ENCODE measurements at regions not wholly inside any gene's neighbourhood (a gene's known extent, or its start where the extent isn't known, plus 50 kb on each side); places are given as distances from the start of the nearest gene placed in this dataset.

DNA sequence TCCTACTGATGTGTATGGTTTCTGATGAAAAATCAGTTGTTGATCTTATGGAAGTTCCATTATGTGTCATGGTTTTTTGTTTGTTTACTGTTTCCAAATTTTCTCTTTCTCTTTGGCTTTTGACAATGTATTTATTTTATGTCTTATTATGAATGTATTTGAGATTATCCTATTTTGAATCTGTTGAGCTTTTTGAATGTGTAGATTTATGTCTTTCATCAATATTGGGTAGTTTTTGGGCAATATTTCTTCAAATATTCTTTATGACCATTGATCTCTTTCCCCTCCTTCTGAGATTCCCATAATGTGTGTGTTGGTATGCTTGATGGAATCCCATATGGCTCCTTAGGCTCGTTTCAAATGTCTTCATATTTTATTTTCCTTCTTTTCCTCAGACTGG lies 80.5 kb upstream of the FAM47C start:
- no peak for DNase-seq
- no peaks in the 10 kb centered on the region for H3K27me3 ChIP-seq (ENCODE audit: control insufficient read depth, insufficient read depth, low read length)
- no peaks in the 10 kb centered on the region for H3K36me3 ChIP-seq (replicated peaks; ENCODE audit: control insufficient read depth, insufficient read depth, low read length)
- no peak overlapping the region for H3K4me3 ChIP-seq (ENCODE audit: insufficient read depth, low read depth, low read length)

DNA sequence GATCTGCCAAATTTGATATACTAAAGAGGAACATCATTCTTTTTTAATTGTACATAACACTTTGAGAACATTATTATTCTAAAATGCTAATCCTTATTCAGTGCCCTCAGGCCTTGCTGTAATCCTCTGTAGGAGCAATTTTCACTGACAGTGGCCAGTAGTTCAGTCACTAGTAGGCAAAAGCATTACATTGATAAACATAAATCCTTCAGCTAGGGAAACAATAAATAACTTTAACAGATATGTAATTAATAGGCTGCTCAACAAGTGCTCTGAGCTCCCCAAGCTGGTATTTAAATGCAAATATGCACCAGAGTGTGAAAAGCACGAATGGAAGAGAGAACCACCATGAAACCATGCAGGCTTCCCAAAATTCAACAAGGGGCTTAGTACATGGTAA lies 77.7 kb upstream of the FAM47C start:
- no peak overlapping the region for H3K4me3 ChIP-seq (ENCODE audit: insufficient read depth, low read depth, low read length)
- DNase-seq, result no peak
- no peaks in the 10 kb centered on the region for H3K36me3 ChIP-seq (replicated peaks; ENCODE audit: control insufficient read depth, insufficient read depth, low read length)
- no peaks in the 10 kb centered on the region for H3K27me3 ChIP-seq (ENCODE audit: control insufficient read depth, insufficient read depth, low read length)

DNA sequence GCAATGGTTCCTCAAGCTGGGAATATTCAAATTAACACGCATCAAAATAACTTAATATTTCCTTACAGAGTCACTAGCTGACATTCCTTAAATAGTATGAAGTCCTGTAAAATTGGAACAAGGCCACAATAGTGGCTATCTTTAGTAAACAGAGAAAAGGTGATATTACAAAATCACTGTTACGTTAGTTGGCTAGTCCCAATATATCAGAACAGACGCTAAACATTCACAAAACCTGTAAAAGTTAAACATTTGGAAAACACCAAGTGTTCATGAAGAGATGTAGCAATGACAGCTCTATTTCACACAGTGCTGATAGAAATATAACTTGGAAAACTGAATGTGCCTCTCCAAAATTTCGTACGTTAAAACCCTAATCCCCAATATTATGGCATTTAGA lies 61.0 kb upstream of the FAM47C start:
- no peak overlapping the region for H3K4me3 ChIP-seq (ENCODE audit: insufficient read depth, low read depth, low read length)
- no peak for DNase-seq
- no peaks in the 10 kb centered on the region for H3K27me3 ChIP-seq (ENCODE audit: control insufficient read depth, insufficient read depth, low read length)
- H3K36me3 ChIP-seq (replicated peaks; ENCODE audit: control insufficient read depth, insufficient read depth, low read length), result no peaks in the 10 kb centered on the region

DNA sequence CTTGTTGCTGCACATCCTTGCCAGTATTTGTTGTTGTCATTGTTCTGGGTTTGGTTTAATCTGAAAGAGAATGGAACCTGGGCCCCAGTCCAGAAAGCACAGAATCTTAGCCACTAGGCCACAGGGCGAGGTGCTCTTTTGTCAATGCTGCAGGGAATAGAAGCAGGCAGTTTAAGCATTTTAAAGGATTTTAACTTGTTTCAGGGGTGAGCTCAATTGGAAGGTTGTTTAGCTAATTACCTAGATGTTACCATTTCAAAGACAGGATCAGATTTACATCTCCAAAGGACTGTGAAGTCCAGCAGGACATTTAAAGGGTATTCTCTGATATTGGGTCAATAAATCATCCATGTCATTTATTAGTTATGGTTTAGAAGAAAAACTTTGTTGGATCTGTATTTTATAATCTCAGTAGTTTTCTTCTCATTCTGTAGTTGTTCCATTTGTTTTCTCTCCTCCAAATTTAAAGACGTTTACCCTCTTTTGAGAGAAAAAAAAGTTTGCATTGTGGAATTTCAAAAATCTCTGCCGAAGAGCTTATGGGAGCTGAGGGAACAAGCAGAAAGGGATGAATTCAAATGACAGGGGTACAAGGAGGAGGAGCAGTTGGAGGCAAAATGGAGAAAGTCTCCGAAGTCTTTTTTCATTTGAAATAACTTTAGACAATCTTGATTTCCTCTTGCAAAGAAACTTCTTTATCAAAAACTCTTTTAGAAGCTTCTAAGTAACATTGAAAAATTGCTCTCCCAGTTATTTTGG lies 57.5 kb upstream of the FAM47C start:
- peak; percentile 63 for DNase-seq
- Histone ChIP-seq H3K4me3 (ENCODE audit: insufficient read depth, low read depth, low read length) (no peak overlapping the region), H3K36me3 (replicated peaks; ENCODE audit: control insufficient read depth, insufficient read depth, low read length) (no peaks in the 10 kb centered on the region), H3K27me3 (ENCODE audit: control insufficient read depth, insufficient read depth, low read length) (no peaks in the 10 kb centered on the region; the same call in 1 of the 2 replicates)

DNA sequence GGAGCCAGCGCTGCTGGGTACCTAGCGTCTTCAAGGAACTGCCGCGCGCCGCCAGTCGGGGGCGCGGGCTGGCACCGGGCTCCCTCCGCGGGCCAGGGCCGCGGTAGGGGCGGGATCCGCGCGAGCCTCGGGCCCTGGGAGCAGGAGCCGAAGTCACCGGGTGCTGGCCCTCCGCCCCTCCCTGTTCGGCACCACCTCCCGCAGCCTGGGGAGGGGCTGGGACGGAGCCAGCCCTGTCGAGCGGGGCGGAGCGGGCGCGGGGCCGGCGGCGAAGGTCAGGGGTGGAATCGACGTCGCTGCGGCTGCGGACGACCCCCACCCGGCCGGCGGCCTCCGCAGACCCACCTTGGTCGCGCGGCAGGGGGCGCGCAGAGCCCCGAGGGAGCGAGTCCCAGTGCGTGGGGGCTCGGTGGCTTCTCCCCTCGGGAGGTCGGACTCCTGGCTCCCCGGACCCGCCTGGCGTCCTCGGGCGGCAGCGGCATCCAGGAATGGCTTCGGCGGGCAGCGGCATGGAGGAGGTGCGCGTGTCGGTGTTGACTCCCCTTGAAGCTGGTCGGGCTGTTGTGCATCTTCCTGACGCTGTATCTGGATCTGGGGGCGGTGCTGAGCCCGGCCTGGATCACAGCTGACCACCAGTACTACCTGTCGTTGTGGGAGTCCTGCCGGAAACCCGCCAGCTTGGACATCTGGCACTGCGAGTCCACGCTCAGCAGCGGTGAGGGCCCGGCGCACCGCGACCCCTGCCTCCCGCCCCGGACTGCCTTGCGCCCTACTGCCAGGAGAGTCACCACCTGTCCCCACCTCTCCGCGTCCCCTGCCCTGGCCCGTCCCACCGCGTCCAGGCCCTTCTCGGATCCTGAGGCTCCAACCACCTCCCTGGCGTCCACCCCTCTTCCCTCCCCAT lies 50.5 kb upstream of the FAM47C start:
- DNase-seq, result peak; percentile 87
- Histone ChIP-seq H3K27me3 (ENCODE audit: control insufficient read depth, insufficient read depth, low read length) (peaks cover 19% of the 10 kb centered on the region), H3K4me3 (ENCODE audit: insufficient read depth, low read depth, low read length) (peak overlapping the region; percentile 77), H3K36me3 (replicated peaks; ENCODE audit: control insufficient read depth, insufficient read depth, low read length) (no peaks in the 10 kb centered on the region)
